ENCODE measurements at regions not wholly inside any gene's neighbourhood (a gene's known extent, or its start where the extent isn't known, plus 50 kb on each side); places are given as distances from the start of the nearest gene placed in this dataset.

DNA sequence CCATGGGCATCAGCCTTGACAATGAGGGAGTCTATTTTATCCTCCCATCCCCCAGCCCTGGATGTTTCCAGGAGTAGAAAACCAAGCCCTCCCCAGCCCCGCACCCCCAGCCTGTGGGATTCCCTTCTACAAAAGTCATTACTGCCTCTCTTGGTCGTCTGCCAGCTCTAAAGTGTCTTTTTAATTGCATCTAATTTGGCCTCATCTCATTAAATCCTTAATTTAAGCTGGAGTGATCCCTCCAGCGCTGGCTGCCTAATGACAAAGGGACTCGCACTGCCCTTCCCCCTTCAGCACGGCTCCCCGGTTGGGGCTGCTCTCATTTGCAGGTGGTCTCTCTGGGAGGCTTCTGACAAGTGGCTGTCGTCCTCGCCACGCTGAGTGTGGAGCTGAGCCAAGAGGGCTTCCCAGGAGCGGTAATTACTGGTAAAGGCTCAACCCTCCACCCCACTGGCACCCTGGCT lies 107.9 kb upstream of the ALDH1B1 start:
- DNase-seq: peak; percentile 98

DNA sequence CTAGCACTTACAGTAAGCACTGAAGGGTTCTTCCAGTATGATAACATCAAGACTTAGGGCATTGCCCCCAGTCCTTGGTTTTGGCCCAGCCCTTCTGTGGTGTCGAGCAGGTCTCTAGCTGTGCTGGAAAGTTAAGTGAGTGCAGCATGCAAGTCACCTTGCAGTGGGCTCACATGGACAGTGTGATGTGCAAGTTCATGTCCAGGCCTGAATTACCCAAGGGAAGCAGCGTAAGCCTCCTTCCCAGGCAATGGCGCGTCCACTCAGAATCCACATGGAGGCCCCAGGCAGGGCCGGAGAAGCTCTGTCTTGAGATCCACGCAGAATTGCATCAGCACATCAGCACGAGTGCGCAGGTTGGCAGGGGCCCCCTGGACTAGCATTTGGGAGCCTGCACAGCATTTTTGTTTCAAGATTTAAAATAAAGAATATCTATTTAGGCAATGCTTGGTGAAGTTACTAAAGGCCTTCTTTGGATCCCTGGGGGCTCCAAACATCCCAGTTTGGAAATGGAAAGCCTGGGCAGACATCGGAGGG lies 108.4 kb upstream of the ALDH1B1 start:
- no peak for DNase-seq

DNA sequence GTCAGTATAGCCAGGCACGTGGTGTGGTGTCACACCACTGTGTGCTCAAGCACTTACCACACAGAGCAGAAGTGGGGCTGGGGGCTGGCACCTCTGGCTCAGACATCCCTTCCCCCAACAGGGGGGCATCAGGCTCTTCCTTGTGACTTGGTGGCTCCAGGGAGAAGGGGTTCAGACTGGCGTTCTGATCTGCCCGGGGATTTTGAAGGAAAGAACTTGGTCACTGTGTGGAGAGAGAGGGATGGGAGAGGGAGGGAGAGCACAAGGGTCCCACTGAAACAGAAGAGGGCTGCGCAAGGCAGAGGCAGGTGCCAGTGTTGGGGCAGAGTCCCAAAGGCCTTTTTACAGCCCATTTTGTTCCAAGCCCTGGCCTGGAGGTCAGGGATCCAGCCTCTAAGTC lies 109.7 kb upstream of the ALDH1B1 start:
- DNase-seq: no peak

DNA sequence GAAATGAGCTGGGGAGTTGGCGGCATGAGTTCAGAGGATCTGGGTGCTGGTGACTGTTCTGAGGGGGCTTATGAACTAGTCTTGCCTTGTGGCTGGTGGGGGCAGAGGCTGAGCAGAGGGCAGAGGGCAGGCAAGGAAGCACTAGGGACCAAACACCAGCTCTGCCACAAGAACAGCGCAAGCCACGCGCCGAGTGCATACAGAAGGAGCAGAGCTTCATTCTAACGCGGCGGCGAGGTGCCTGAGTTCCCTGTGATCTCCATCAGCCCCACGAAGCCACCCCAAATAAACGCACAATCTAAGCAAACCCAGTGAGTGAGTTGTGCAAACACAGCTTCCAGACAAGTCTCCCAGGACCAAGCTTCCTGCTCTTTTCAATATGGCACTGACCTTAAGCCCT lies 110.6 kb upstream of the ALDH1B1 start:
- no peak for DNase-seq

DNA sequence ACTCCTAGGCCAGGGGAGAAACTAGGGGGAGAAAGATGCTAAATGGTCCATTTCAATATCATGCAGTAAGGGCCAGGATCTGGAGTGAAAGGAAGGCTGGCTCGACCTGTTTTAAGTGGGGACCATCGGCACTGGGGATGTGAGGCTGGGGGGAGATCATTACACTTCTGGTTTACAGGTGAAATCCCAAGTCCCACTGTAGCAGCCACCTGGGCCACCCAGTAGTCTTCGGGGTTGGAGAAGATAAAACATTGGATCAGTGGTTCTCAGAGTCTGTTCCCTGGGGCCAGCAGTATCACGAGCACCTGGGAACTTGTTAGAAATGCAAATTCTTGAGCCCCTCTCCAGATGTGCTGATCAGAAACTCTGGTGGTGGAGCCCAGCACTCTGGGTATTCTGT lies 111.3 kb upstream of the ALDH1B1 start:
- DNase-seq: no peak

DNA sequence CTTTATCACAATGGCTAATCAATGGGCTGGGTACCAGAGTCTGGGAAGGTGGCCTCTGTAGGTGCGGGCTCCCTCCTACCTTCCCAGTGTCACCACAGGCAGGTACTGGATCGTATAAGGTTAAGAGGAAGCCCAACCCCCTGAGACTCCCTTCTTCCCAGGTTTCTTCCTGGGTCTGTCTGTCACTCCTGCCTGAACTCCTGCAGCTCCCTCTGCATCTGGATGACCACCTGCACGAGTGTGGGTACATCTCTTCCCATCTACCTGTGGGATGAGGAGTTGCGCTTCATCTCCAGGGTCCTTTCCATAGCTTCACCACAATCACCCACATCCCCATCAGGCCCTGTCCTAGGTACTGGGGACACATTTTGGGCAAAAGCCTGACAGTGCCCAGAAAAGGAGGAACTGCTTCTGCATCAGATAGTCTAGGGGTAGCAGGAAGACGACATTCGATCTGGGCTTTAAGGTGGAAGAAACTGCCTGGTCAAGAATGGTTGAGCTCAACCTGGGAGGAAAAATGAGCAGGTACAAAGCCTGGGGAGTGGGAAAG lies 112.2 kb upstream of the ALDH1B1 start:
- DNase-seq: no peak

DNA sequence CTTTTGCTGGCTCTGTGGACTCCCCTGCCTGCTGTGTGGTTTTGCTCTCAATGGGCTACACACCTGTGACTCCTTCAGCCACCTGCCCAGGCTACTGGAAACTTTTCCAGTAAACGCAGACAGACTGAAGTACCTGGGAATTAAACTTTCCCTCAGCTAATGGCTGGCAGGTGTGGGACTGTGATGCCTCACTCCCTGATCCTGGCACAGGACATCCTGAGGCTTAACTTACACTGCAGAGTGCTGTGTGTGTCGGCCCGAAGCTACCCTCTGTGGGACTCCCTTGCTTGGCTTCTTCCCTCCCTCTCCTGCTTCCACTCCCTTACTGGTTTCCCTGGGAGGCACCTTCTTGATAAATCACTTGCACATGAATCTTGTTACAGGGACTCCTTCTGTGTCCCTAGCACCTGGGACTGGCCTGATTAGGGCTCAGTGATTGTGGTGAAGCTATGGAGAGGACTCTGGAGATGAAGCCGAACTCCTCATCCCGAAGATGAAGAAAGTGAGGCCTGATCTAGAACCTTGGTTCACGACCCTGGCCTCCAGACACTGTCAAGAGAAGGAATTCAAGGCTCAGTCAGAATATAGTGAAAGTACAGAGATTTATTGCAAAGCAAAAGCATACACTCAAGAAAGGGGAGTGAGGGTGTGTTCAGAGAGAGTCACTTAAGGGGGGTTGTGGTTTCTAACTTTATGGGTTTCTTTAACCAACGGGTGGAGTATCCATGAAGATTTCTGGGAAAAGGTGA lies 113.4 kb upstream of the ALDH1B1 start:
- DNase-seq: no peak

DNA sequence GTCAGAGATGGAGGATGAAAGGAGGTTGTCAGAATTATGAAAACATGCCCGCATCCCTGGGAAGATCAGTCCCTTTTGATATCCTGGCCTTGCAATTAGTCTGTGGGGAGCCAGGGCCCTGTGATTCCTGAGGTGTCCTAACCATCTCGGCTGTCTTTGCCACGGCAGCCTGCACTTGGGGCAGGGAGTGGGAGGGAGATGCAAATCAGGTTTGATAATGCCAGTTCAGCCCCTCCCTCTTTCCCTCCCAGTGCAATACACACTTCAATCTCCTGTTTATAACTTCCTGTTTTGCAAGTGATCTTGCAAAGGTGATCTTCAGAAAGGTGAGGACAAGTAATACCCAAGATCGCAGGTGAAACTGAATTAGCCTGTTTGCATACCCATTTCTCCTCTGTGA lies 114.0 kb upstream of the ALDH1B1 start:
- no peak for DNase-seq

DNA sequence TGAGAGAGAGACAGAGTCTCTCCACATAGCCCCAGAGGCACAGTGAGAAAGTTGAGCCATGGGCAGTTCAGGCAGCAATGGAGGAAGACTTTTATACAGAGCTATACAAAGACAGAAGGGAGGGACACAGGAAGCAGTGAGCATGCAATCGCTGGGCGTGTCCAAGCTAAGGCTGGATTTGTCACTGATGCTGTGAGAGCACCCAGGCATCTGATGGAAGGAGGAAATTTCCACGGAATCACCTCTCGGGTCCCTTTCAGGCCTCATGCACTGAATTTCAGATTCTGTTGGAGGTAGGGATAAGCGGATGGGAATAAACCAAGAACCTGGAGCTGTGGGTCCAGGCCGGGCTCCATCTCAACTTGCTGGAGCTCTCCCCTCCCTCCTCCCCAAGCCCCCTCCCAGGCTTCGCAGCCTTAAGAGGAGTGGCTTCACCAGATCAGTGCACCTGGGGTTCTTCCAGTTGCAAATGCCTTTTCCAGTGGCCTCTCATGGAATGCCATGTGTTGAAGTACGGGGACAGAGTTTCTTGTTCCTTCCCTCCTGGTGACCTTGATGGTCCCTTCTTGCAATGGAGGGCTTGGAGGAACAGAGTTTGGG lies 114.8 kb upstream of the ALDH1B1 start:
- DNase-seq: no peak

DNA sequence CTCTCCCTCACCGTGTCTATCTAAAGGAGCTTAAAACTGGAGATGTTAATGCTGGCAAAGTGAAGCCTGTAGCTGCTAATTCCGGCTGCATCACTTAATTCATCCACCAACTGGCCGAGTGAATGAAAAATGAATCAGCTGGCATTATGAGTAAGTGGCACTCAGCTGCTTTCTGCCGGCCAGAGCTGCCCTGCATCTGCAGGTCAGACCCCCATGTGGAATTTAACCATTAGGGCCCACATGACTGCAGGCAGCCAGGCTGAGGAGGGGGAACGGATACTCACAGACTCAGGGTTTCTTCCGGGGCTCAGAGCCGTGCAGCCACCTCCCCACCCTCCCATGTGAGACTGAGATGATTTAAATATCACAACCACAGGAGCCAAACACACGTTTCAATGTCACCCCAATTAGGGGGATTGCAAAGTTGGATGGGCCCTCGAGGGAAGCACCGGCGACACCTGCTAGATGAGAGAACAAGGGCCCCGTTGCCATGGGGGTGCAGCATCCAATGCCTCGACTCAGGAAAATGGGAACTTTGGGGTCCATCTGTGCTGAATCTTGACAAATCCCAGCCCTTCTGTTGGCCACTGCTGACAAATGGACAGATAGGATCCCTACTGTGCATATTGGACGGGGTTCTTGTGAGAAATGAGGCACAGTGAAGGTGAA lies 115.6 kb upstream of the ALDH1B1 start:
- DNase-seq: no peak

DNA sequence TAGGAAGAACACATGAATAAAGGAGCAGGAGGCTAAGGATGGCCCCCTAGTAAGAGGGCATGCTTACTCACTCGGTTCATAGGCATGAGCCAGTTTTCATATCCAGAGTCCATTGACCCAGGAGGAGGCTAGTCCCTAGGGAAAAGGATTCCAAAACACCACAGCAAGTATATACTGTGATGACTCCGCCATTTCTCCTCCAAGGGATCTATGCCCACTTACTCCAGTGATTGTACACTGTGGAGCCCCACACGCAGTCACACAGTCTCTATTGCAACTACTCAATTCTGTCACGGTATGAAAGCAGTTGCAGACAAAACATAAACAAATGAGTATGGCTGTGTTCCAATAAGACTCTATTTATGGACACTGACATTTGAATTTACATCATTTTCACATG lies 117.7 kb upstream of the ALDH1B1 start:
- no peak for DNase-seq

DNA sequence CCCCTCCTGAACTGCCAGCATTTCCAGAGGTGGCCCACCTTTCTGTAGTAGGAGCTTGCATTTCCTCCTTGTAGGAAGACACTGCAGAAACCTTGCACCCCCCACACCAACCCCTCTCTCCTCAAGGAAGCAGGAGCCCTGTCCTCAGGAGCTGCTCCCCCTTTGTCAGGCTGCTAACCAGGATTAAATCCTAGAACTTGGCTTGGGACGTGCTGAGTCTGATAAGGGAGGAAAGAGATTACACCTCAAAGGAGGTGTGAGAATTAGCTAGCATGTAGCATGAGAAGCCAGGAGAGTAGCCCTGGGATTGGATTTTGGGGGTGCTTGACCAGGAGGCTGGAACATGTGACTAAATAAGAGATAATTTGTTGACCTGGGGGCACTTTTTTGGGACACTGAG lies 119.8 kb upstream of the ALDH1B1 start:
- no peak for DNase-seq

DNA sequence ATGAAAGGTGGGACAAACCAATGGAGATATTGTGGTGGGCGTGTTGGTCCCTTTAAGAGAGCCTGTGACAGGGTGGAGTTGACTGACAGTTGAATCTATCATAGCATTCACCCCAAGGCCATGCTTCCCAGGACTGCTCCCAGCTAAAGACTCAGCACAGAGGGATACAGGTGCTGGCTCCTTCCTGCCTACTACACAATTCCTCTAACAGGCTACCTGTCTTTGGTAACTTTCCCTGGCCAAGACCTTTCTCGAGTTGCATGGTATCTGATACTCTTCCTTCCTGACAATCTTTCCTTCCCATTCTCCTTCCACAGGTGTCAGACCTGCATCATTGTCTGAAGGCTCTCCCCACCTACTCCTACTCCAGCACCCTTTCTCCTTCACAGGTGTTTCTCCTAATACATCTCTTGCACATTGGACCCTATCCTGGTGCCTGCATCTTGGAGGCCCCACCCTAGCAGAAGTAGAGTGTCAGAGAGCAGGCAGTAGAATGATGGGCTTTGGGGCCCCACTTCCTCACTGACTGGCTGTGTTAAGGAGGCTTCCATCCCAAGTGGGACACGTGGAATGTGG lies 120.7 kb upstream of the ALDH1B1 start:
- no peak for DNase-seq

DNA sequence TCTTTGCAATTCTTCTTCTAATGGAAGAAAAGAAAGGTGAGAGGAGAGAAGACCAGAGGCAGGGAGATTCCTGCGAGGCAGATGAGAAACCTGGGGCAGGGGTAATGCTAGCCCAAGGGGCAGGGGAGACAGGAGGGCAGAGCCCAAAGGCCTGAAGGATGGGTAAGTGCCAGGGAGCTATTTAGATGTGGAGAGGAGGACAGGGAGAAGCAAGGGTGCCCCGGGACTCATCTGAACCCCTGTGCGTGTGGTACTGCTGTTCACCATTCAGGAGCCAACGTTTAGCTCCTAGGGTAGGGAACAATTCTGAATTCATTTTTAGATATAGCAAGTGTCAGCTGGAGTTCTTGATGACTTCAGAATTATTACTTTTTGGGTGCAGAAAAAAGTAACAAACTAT lies 122.7 kb upstream of the ALDH1B1 start:
- DNase-seq: no peak

DNA sequence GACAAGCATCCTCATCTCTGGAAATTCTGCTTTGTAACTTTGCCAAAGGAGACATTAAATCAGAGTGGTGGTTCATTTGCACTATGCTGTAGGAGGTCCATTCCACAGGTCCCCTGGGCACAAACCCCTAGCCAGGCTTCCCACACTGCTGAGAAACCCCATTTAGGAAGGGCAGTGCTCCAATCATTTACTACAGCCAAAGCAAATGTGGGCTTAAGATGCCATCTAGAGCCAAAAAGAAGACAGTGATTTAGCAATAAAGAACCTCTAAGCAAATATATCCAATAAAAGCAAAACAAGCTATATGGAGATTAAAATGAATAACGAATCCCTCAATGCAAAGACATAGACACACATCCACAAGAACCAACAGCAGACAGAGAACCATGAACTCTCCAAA lies 129.0 kb upstream of the ALDH1B1 start:
- no peak for DNase-seq

DNA sequence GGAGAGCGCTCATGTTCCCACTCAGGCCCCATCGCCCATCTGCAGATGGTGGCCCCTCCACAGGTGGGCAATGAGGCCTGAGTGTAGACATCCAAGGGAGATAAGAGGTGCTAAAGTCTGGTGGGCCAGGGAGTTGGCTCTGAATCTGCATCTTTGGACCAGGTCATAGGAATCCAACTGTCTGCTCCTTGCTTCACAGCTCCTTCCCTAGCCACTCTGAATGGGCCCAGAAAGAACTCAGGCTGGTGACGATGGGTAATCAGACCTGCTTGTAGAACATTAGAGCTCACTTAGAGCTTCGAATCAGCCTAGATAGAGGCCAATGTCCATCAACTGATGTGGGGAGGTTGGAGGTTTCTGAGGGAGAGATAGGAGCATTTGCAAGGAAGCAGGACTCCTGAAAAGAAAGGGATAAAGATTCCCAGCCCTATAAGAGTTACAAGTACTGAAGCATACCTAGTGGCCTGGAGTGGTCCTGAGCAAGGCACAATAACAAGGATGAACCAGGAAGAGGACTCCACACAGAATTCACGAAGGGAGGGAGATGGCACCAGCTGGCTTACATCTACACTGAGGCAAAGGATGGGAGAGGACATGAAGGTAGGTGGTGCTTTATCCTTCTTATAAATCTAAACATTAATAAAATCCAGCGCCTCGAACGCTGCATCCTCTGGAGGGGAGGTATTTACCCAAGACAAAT lies 132.8 kb upstream of the ALDH1B1 start:
- no peak for DNase-seq

DNA sequence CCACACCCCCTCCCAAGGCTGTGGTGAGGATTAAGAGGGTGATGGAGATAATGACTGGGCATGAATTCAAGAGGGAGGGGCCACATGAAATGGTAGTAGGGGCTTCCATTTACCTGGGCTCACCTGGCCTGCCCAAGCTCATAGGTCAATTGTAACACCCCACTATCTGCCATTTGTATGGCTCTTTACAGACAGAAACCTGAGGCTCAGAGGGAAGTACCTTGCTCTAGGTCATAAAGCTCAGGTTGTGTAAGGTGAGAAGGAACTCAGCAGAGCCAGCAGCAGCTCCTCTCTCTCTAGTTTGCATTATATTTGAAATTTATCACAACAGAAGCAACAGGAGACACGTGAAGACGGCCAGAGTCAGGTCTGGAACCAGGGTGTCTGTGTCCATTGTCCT lies 133.4 kb upstream of the ALDH1B1 start:
- DNase-seq: no peak

DNA sequence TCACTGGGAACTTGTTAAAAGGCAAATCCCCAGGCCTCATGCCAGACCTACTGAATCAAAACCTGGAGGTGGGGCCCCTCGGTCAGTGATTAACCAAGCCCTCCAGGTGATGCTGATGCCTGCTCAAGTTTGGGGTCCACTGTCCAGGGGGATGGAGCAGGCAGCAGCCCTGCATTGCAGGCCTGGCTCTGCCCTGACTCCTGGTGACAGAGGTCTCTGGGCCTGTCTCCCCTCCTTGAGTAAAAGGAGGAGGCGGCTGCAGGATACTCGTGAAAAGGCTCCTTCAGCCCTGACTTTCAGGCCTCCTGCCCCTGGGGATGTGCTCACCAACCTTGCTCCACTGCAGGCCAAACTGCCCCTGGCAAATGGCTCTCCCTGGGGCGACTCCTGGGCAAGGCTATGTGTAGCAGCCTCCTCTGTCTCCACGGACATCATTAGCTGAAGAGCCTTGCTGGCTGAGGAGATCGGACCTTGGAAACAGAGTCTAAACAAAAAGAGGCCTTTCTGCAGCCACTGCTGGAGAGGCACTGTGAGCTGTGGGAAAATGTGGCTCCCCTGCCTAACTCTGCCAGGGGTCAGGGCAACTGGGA lies 134.8 kb upstream of the ALDH1B1 start:
- no peak for DNase-seq

DNA sequence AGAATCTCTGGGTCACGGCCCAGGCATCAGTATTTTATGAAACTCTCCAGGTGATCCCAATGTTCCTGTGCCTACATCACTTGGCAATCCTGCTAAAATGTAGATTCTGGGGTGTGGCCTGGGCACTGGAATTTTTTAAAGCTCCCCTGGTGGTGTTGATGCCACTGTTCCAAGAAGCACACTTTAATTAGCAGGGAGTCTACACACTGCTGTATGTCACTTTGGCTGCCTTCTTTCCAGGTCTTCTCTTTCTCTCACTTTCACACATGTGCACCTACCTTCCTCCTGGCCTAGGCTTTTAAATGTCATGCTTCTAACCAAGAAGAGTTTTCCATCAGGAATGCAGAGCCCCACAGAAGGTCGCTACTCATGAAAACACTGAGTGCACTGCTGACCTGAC lies 136.0 kb upstream of the ALDH1B1 start:
- DNase-seq: no peak

DNA sequence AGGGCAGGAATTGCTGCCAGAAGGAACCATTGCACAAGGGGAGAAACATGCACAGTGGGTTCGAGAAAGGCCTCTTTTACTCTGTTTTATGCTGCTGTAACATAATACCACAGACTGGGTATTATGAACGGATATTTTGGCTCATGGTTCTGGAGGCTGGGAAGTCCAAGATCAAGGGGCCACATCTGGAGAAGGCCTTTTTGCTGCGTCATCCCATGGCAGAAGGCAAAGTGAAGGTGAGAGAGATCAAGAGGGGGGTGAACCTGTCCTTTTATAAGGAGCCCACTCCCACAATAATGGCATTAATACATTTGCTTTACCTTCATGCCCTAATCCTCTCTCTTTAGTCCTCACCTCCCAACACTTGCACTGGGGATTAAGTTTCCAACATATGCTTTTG lies 136.9 kb upstream of the ALDH1B1 start:
- no peak for DNase-seq

DNA sequence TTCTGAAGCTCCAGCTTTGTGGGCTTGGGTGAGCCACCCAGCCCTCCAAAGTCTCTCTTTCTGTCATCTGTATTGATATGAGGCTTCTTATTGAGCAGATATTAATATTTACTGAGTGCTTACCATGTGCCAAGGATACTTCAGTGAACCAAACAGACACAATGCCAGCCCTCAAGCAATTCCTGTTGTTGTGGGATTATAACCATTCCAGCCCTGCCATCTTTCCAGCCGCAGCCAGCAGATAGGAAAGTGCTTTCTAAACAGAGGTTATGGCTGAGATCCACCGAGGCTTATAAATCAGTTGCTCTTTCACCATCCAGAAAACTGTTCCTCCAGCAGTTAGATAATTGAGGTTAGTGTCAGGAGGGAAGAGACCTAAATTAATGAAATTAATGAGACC lies 137.7 kb upstream of the ALDH1B1 start:
- no peak for DNase-seq

DNA sequence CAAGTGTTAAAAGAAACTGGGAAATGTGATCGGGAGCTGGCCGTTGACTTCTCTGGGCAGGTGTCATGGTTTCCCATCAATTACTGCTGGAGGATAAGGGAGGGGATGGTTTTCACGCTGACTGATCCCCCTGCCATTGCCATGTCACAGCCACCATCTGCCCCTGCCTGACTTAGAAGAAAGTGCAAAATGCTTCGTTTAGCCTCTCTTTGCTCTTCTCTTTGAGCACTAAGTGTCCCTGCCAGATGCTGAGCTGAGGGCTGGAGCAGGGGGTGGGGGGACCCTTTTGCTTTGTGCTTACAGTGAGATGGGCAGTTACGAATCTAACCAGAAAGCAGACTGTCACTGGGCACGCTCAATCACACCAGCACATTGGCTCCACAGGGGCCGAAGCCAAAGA lies 138.4 kb upstream of the ALDH1B1 start:
- no peak for DNase-seq
